Amniotic stem cell (primary cell): ENCODE measurements at regions not wholly inside any gene's neighbourhood (a gene's known extent, or its start where the extent isn't known, plus 50 kb on each side); places are given as distances from the start of the nearest gene placed in this dataset.
A peak's percentile ranks its signal among the peaks of the same experiment; 100 is the strongest.
"Not testable (repeated sequence)": the region's sequence is repeated elsewhere in the genome, so short reads cannot be mapped to it uniquely, and the experiment has no call there.

ENCODE experiments used
- DNase-seq: peaks from one replicate; lab custom pipeline; 2025; lab: John Stamatoyannopoulos, UW

GRCh38 chr14:36411951-36412350, 91.5 kb upstream of the MBIP start:
- DNase-seq, result not testable (repeated sequence)

- DNase-seq, result no peak
Observed at GRCh38 chr14:36408388-36408787, 88.0 kb upstream of the MBIP start.

- DNase-seq, result no peak
Observed at GRCh38 chr14:36405589-36406274, 85.3 kb upstream of the MBIP start.

- no peak for DNase-seq
Observed at GRCh38 chr14:36402867-36403266, 82.4 kb upstream of the MBIP start.

GRCh38 chr14:36398463-36399291, 78.2 kb upstream of the MBIP start:
- no peak for DNase-seq

- DNase-seq, result no peak
Observed at GRCh38 chr14:36397357-36397756, 76.9 kb upstream of the MBIP start.

- DNase-seq, result no peak
Observed at GRCh38 chr14:36396798-36397197, 76.4 kb upstream of the MBIP start.

- no peak for DNase-seq
Observed at GRCh38 chr14:36394593-36394992, 74.2 kb upstream of the MBIP start.

GRCh38 chr14:36390718-36391117, 70.3 kb upstream of the MBIP start:
- no peak for DNase-seq

- no peak for DNase-seq
Observed at GRCh38 chr14:36383767-36384431, 63.5 kb upstream of the MBIP start.

- DNase-seq, result peak; percentile 65
Observed at GRCh38 chr14:36373982-36374673, 53.7 kb upstream of the MBIP start.
